ENCODE measurements at regions not wholly inside any gene's neighbourhood (a gene's known extent, or its start where the extent isn't known, plus 50 kb on each side); places are given as distances from the start of the nearest gene placed in this dataset.

DNA sequence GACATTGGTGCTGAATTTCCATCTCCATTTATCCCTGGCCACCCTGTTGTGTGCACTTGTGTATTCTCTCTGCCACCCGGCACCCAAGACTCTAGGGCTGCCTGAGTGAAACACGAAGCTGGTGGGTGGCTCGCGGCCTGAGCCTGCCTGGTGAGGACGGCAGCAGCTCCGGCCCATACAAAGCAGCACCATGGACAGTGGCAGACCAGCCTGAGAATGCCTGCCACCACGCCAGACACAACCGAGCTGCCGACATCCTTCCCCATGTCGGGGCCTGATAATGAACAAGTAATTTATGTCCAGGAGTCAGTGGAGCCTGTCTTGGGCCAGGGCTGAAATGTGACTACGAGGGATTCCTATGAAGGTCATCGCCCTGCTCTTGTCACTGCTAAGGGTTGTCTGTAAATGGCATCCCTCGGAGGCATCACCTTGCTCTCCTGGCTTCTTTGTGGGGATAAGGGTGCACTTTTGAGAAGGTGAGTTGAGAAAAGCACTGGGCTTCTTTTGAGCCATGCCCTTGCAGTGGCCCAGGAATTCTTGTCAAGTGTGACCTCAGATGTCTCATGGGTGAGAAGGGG, 175.7 kb downstream of the MELK start:
- TF ChIP-seq GABPA (IDR thresholded peaks at IDR 0.05; ENCODE audit: low read depth) (no peak), REST (IDR thresholded peaks at IDR 0.05; ENCODE audit: insufficient replicate concordance, low read depth) (peak; percentile 99), SPI1 (IDR thresholded peaks at IDR 0.05; ENCODE audit: borderline replicate concordance, low read depth) (no peak), POLR2AphosphoS5 (IDR thresholded peaks at IDR 0.05; ENCODE audit: low read depth) (no peak)
- TF ChIP-seq, protein P1, sequence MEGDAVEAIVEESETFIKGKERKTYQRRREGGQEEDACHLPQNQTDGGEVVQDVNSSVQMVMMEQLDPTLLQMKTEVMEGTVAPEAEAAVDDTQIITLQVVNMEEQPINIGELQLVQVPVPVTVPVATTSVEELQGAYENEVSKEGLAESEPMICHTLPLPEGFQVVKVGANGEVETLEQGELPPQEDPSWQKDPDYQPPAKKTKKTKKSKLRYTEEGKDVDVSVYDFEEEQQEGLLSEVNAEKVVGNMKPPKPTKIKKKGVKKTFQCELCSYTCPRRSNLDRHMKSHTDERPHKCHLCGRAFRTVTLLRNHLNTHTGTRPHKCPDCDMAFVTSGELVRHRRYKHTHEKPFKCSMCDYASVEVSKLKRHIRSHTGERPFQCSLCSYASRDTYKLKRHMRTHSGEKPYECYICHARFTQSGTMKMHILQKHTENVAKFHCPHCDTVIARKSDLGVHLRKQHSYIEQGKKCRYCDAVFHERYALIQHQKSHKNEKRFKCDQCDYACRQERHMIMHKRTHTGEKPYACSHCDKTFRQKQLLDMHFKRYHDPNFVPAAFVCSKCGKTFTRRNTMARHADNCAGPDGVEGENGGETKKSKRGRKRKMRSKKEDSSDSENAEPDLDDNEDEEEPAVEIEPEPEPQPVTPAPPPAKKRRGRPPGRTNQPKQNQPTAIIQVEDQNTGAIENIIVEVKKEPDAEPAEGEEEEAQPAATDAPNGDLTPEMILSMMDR (IDR thresholded peaks at IDR 0.05; ENCODE audit: insufficient read depth, low read length): no peak
